IPS-18a (cell line): ENCODE measurements at regions not wholly inside any gene's neighbourhood (a gene's known extent, or its start where the extent isn't known, plus 50 kb on each side); places are given as distances from the start of the nearest gene placed in this dataset.

ENCODE experiments used
- H3K27ac ChIP-seq: one replicate; pipeline ENCODE4 v1.5.1; 2013; ENCODE audit warnings: low read length
- H3K27me3 ChIP-seq: one replicate; pipeline ENCODE4 v1.6.1; 2013; ENCODE audit warnings: mild to moderate bottlenecking, low read length; ENCODE audit not compliant: control insufficient read depth, insufficient read depth
- H3K36me3 ChIP-seq: one replicate; pipeline ENCODE4 v1.6.1; 2013; ENCODE audit warnings: low read depth, low read length; ENCODE audit not compliant: control insufficient read depth
- H3K4me1 ChIP-seq: one replicate; pipeline ENCODE4 v1.6.1; 2013; ENCODE audit warnings: low read depth, low read length; ENCODE audit not compliant: control insufficient read depth
- H3K4me3 ChIP-seq: one replicate; pipeline ENCODE4 v1.5.1; 2013; ENCODE audit warnings: low read length
- H3K9ac ChIP-seq: one replicate; pipeline ENCODE4 v1.6.1; 2013; ENCODE audit warnings: mild to moderate bottlenecking, low read length, moderate library complexity
- H3K9me3 ChIP-seq: one replicate; pipeline ENCODE4 v1.6.1; 2013; ENCODE audit warnings: low read depth, low read length; ENCODE audit not compliant: control insufficient read depth

GRCh38 chr22:22043296-22044078 lies 60.9 kb upstream of the TOP3B start:
- no peak overlapping the region for H3K9ac ChIP-seq

GRCh38 chr22:22042599-22043295 lies 60.2 kb upstream of the TOP3B start:
- Histone ChIP-seq H3K9ac (no peak overlapping the region), H3K9me3 (no peaks in the 10 kb centered on the region), H3K27ac (no peak overlapping the region)

More at GRCh38 chr22:22043296-22044078, 60.9 kb upstream of the TOP3B start:
- Histone ChIP-seq H3K27me3 (peaks cover 96% of the 10 kb centered on the region), H3K4me3 (no peak overlapping the region), H3K36me3 (no peaks in the 10 kb centered on the region), H3K9me3 (no peaks in the 10 kb centered on the region), H3K4me1 (no peaks in the 10 kb centered on the region), H3K27ac (no peak overlapping the region)

GRCh38 chr22:22042009-22042408 lies 59.4 kb upstream of the TOP3B start:
- Histone ChIP-seq H3K9me3 (no peaks in the 10 kb centered on the region), H3K4me3 (no peak overlapping the region), H3K27ac (no peak overlapping the region), H3K27me3 (peaks cover 98% of the 10 kb centered on the region), H3K36me3 (no peaks in the 10 kb centered on the region), H3K9ac (no peak overlapping the region), H3K4me1 (no peaks in the 10 kb centered on the region)

More at GRCh38 chr22:22042599-22043295, 60.2 kb upstream of the TOP3B start:
- no peaks in the 10 kb centered on the region for H3K4me1 ChIP-seq
- H3K4me3 ChIP-seq = no peak overlapping the region
- no peaks in the 10 kb centered on the region for H3K36me3 ChIP-seq
- H3K27me3 ChIP-seq = peaks cover 98% of the 10 kb centered on the region

- Histone ChIP-seq H3K36me3 (no peaks in the 10 kb centered on the region), H3K9ac (no peak overlapping the region), H3K4me1 (no peaks in the 10 kb centered on the region), H3K4me3 (no peak overlapping the region), H3K9me3 (no peaks in the 10 kb centered on the region), H3K27ac (no peak overlapping the region), H3K27me3 (peaks cover 98% of the 10 kb centered on the region)
Measured at GRCh38 chr22:22040908-22041307, 58.3 kb upstream of the TOP3B start.

- H3K27me3 ChIP-seq = peaks cover 98% of the 10 kb centered on the region
- no peaks in the 10 kb centered on the region for H3K4me1 ChIP-seq
- H3K36me3 ChIP-seq = no peaks in the 10 kb centered on the region
- H3K4me3 ChIP-seq = no peak overlapping the region
- H3K9me3 ChIP-seq = no peaks in the 10 kb centered on the region
- H3K27ac ChIP-seq = no peak overlapping the region
- H3K9ac ChIP-seq = no peak overlapping the region
Measured at GRCh38 chr22:22040472-22040871, 57.9 kb upstream of the TOP3B start.

DNA sequence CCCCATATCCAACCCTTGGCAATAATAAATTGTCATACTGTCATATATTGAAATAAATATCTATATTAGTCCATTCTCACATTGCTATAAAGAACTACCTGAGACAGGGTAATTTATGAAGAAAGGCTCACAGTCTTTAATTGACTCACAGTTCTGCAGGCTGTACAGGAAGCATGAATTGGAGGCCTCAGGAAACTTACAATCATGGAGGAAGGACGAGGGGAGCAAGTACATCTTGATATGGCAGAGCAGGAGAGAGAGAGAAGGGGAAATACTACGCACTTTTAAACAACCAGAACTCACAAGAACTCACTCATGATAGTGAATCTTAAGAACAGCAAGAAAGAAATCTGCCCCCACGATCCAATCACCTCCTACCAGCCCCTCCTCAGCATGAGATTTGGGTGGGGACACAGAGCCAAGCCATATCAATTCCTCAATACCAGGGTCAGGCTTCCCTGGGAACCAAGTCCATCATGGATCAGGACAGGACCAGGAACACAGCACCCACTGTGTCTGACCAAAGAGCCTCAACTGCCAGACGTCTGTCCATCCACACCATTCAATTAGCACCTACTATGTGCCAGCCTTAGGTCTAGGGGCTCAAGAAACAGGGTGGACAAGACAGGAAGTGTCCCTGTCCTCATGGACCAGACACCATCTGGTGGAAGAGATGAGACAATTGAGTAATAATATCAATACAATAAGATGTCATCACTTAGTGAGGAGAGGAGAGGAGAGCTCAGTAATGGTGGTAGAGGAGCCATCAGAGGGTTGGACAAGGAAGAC lies 56.9 kb upstream of the TOP3B start:
- Histone ChIP-seq H3K4me3 (no peak overlapping the region), H3K36me3 (no peaks in the 10 kb centered on the region), H3K4me1 (no peaks in the 10 kb centered on the region), H3K9me3 (no peaks in the 10 kb centered on the region), H3K27me3 (peaks cover 98% of the 10 kb centered on the region), H3K27ac (no peak overlapping the region), H3K9ac (no peak overlapping the region)

DNA sequence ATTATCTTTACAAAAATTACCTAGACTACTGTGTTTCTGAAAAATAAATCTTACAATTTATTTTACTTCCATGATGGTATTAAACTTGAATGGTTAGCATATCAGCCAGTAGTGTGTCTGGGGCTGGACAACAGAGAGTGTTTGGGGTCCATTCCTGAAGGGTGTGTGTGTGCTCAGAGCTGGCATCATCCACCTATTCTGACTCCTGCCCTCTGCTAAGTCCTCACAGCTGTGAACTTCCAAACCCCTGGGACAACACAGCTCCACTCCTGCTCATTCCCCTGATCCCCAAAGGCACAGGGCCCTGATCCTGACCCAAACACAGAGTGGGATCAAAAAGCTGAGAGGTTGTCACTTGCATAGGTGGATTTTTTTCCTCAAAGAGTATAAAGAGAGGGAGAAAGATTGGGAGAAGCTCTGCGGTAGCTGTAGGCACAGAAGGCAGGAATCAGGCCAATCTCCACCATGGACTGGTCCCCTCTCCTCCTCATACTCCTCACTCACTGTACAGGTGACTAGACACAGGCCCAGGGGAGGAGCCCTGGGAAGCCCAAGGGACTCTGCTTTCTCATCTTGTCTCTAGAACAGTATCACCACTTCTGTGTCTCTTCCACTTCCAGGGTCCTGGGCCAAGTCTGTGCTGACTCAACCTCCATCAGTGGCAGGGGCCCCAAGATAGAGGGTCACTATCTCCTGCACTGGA lies 55.7 kb upstream of the TOP3B start:
- Histone ChIP-seq H3K9me3 (no peaks in the 10 kb centered on the region), H3K4me1 (no peaks in the 10 kb centered on the region), H3K4me3 (no peak overlapping the region), H3K27ac (no peak overlapping the region), H3K36me3 (no peaks in the 10 kb centered on the region), H3K9ac (no peak overlapping the region), H3K27me3 (peaks cover 98% of the 10 kb centered on the region)

DNA sequence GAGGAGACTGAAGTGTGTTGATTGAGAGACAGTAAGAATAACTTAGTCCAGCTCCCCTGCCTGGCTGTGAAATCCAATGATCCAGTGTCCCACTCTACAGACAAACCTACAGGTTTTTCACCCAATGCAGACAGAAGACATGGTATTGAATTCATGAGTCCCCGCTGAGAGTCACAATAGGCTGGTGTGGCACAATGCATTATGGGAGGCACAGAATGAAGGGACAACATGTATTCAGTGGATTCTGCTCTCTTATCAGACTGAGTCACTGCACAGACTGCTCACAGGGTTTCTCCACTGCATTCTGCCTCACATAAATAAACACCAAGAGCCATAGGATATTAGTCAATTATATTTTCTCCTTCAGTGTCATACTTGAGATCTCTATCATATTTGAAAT lies 55.2 kb upstream of the TOP3B start:
- H3K4me1 ChIP-seq = no peaks in the 10 kb centered on the region
- no peak overlapping the region for H3K27ac ChIP-seq
- no peaks in the 10 kb centered on the region for H3K36me3 ChIP-seq
- H3K9ac ChIP-seq = no peak overlapping the region
- H3K27me3 ChIP-seq = peaks cover 98% of the 10 kb centered on the region
- no peaks in the 10 kb centered on the region for H3K9me3 ChIP-seq
- H3K4me3 ChIP-seq = no peak overlapping the region

- Histone ChIP-seq H3K27ac (no peak overlapping the region), H3K4me3 (no peak overlapping the region), H3K36me3 (no peaks in the 10 kb centered on the region), H3K9me3 (no peaks in the 10 kb centered on the region), H3K27me3 (peaks cover 98% of the 10 kb centered on the region), H3K9ac (no peak overlapping the region), H3K4me1 (no peaks in the 10 kb centered on the region)
Measured at GRCh38 chr22:22037229-22037628, 54.6 kb upstream of the TOP3B start.

- Histone ChIP-seq H3K4me1 (no peaks in the 10 kb centered on the region), H3K36me3 (no peaks in the 10 kb centered on the region), H3K9me3 (no peaks in the 10 kb centered on the region), H3K27ac (no peak overlapping the region), H3K27me3 (peaks cover 98% of the 10 kb centered on the region), H3K4me3 (no peak overlapping the region), H3K9ac (no peak overlapping the region)
Measured at GRCh38 chr22:22036588-22036987, 54.0 kb upstream of the TOP3B start.

DNA sequence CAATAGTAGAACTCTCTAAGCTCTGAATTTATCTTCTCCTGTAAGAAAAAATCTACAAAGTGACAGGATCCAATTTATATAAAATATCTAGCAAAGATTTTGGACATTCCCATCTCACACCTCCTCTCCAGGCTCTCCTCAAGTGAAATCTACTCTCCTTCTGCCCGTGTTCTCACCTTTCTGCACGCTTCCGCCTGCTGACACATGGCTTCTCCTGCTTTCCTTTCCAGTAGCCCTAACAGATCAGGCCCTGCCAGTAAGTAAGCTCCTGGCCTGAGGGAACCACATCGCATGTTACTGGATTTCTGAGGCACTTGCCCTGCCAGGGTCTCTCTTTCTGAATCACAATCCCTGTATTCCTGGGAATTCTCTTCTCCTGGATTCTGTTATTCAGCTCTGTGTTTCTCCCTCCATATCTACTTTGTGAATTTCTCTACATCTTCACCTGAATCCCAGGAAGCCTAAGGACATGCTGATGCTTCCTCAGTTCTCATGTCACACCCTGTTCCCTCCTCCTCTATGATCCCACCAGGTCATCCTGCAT lies 53.3 kb upstream of the TOP3B start:
- Histone ChIP-seq H3K36me3 (no peaks in the 10 kb centered on the region), H3K27ac (no peak overlapping the region), H3K4me1 (peaks cover under 1% of the 10 kb centered on the region), H3K9me3 (no peaks in the 10 kb centered on the region), H3K4me3 (no peak overlapping the region), H3K9ac (no peak overlapping the region), H3K27me3 (peaks cover 100% of the 10 kb centered on the region)
